Calu3 (cell line): ENCODE measurements at regions not wholly inside any gene's neighbourhood (a gene's known extent, or its start where the extent isn't known, plus 50 kb on each side); places are given as distances from the start of the nearest gene placed in this dataset.

ENCODE experiments used
- BruUV-seq: library from RNA; stranded (reverse); fragments of 400-500 nt; replicated peaks from 2 replicates; lab custom pipeline; 2021; lab: Mats Ljungman, UMichigan
- CTCF ChIA-PET: fragments of 300-600 bp; sonication (Branson Sonifier 250); formaldehyde crosslinking; loops from one replicate; lab custom pipeline; 2022; ENCODE audit warnings: antibody characterized with exemption; lab: Charles Lee
- DNase-seq: peaks from one replicate; pipeline ENCODE4 v3.0.0; 2022
- H3K27ac Mint-ChIP-seq: one replicate; pipeline ENCODE4 v1.8.0; 2022; ENCODE audit warnings: mixed read lengths; ENCODE audit not compliant: unreplicated experiment
- H3K27me3 Mint-ChIP-seq: one replicate; pipeline ENCODE4 v1.8.0; 2022; ENCODE audit warnings: mixed read lengths; ENCODE audit not compliant: unreplicated experiment
- H3K36me3 Mint-ChIP-seq: one replicate; pipeline ENCODE4 v1.8.0; 2022; ENCODE audit warnings: mild to moderate bottlenecking, moderate library complexity, mixed read lengths; ENCODE audit not compliant: insufficient read depth, unreplicated experiment
- H3K4me1 Mint-ChIP-seq: one replicate; pipeline ENCODE4 v1.8.0; 2022; ENCODE audit warnings: mild to moderate bottlenecking, low read depth, mixed read lengths; ENCODE audit not compliant: unreplicated experiment
- H3K4me3 Mint-ChIP-seq: one replicate; pipeline ENCODE4 v1.8.0; 2022; ENCODE audit warnings: mild to moderate bottlenecking, low read depth, moderate library complexity, mixed read lengths; ENCODE audit not compliant: unreplicated experiment
- H3K9me3 Mint-ChIP-seq: one replicate; pipeline ENCODE4 v1.8.0; 2022; ENCODE audit warnings: low read depth, mixed read lengths; ENCODE audit not compliant: unreplicated experiment
- intact Hi-C: fragments of 100-400 bp; cut with micrococcal nuclease; formaldehyde crosslinking; loops from one replicate; pipeline ENCODE4 v1.10.0; 2022; ENCODE audit not compliant: unreplicated experiment
- TF ChIP-seq, protein P1 (sequence below): fragments of 200-600 bp; IDR thresholded peaks from one replicate; pipeline ENCODE4 v1.8.0; 2022; ENCODE audit warnings: antibody characterized with exemption; ENCODE audit not compliant: unreplicated experiment

DNA sequence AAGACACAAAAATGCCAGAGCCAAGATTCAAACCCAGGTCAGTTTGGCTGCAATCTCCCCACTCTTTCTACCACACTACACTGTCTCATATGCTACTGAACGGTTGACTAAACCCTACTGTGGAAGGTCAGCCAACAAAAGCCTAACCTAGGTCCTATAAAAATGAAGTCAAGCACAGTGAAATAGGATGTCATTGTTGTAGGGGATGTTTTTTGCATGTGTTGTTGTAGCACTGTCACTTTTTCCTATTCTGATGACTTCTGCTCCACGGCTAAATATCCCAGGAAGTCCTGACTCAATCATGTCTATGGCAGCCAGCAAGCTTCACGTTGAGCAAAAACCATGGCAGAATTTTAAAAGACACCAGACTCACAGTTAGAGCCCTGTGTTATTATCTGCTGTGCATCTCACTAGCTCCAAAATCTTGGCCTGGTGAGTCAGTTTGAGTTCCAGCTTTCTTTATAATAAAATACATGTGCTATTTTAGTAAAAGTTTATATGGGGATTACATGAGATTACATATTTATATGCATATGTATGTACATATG lies 322.1 kb upstream of the NT5E start:
- no peak for DNase-seq
- intact Hi-C loops: loop anchor here (1.0 to 5.0 kb wide), 5 partner anchors 110 to 705 kb away; no protein-coding TSS in a partner anchor
- Mint-ChIP-seq H3K27me3 (no peaks in the 10 kb centered on the region), H3K27ac (no peak overlapping the region), H3K36me3 (no peaks in the 10 kb centered on the region), H3K9me3 (no peaks in the 10 kb centered on the region), H3K4me1 (peaks cover 15% of the 10 kb centered on the region), H3K4me3 (no peak overlapping the region)
- no TSS peak for BruUV-seq
- CTCF ChIA-PET: no interaction called here
- TF ChIP-seq, protein P1, sequence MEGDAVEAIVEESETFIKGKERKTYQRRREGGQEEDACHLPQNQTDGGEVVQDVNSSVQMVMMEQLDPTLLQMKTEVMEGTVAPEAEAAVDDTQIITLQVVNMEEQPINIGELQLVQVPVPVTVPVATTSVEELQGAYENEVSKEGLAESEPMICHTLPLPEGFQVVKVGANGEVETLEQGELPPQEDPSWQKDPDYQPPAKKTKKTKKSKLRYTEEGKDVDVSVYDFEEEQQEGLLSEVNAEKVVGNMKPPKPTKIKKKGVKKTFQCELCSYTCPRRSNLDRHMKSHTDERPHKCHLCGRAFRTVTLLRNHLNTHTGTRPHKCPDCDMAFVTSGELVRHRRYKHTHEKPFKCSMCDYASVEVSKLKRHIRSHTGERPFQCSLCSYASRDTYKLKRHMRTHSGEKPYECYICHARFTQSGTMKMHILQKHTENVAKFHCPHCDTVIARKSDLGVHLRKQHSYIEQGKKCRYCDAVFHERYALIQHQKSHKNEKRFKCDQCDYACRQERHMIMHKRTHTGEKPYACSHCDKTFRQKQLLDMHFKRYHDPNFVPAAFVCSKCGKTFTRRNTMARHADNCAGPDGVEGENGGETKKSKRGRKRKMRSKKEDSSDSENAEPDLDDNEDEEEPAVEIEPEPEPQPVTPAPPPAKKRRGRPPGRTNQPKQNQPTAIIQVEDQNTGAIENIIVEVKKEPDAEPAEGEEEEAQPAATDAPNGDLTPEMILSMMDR: no peak

DNA sequence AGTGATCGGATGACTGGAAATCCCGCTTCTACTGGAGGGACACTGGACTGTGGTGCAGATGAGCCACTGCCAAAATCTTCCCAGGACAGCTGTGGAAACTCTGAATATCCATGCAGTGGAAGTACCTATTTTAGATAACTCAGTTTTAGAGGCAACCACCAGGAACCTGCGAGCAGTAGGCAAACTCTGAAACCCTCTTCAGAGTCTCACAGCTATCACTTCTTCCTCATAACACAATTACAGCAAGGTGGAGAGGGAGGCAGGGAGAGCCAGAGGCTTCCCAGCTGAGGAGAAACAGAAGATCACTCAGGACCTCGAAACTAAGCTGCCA lies 322.8 kb upstream of the NT5E start:
- no peak for DNase-seq
- TF ChIP-seq, protein P1: no peak
- no peak overlapping the region for H3K4me3 Mint-ChIP-seq
- H3K9me3 Mint-ChIP-seq: no peaks in the 10 kb centered on the region
- intact Hi-C loops: loop anchor here (2.0 to 5.0 kb wide), 4 partner anchors 110 to 705 kb away; no protein-coding TSS in a partner anchor
- no peaks in the 10 kb centered on the region for H3K27me3 Mint-ChIP-seq
- H3K36me3 Mint-ChIP-seq: no peaks in the 10 kb centered on the region
- CTCF ChIA-PET: no interaction called here
- BruUV-seq: no TSS peak
- H3K27ac Mint-ChIP-seq: no peak overlapping the region
- peaks cover 15% of the 10 kb centered on the region for H3K4me1 Mint-ChIP-seq

DNA sequence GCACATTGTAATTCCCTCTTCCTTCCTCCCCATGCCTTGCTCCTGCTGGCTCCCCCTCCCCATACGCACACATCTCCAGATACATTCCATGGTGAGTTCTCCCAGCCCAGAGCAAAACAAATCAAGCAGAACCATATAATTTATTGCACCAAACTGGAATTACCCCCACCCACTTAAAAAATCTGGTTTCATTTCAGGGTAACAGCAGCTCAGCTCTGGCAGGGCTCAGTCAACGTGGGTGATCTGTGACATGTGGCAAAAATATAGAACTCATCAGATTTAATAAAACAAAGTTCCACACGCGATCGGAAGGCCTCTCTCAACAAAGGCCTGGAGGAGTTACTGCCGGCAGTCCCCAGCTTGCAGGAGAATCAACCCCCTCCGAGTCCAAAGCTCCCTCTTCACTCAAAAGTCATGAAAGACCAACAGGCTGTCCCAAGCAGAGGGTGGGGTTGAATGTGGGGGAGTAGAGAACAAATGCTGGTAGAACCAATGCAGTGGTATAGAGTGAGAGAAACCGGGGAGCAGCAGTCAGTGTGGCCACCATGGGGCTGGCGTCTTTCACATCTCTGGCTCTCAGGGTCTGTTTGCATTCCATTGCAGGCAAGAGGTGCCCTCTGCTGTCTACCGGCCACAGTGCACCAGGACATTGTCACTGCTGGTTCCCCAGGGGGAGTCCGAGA lies 323.3 kb upstream of the NT5E start:
- Mint-ChIP-seq H3K4me1 (peaks cover 15% of the 10 kb centered on the region), H3K4me3 (no peak overlapping the region), H3K9me3 (no peaks in the 10 kb centered on the region), H3K27me3 (no peaks in the 10 kb centered on the region), H3K36me3 (no peaks in the 10 kb centered on the region), H3K27ac (peak overlapping the region; percentile 43)
- TF ChIP-seq, protein P1: peak; percentile 81
- CTCF ChIA-PET: no interaction called here
- peak; percentile 78 for DNase-seq
- intact Hi-C loops: loop anchor here (2.0 to 5.0 kb wide), 4 partner anchors 109 to 704 kb away; no protein-coding TSS in a partner anchor
- BruUV-seq: no TSS peak

DNA sequence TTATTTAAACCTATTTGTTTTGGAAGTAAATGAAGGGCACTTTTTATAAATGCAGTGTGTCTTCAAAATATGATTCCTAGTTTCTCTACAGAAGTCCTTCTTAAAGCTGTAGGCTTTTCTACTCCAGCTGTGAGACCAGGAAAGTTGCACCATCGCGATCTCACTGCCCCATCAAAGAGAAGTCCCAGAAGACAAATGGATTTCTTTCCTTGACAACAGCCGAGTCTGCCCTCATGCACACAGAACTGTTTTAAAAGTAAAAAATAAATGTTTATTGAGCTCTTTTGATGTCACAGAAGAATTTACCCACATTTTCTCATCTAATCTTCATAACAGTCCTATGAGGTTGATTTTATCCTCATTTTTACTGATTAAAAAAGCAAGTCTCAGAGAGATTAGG lies 324.4 kb upstream of the NT5E start:
- Mint-ChIP-seq H3K36me3 (no peaks in the 10 kb centered on the region), H3K27me3 (no peaks in the 10 kb centered on the region)
- CTCF ChIA-PET: interaction anchor here (0.7 to 1.0 kb wide), 2 partner anchors 254 to 1510 kb away, joined by 3 read pairs; no protein-coding TSS in a partner anchor

More for the DNA sequence above, 324.4 kb upstream of the NT5E start:
- no peaks in the 10 kb centered on the region for H3K9me3 Mint-ChIP-seq
- no TSS peak for BruUV-seq
- no peak for DNase-seq
- H3K27ac Mint-ChIP-seq: peak overlapping the region; percentile 69
- H3K4me1 Mint-ChIP-seq: peaks cover 15% of the 10 kb centered on the region
- H3K4me3 Mint-ChIP-seq: no peak overlapping the region
- TF ChIP-seq, protein P1: no peak
- intact Hi-C loops: loop anchor here (5.0 kb wide), 3 partner anchors 108 to 703 kb away; no protein-coding TSS in a partner anchor
